IMR-90 (cell line): ENCODE measurements at regions not wholly inside any gene's neighbourhood (a gene's known extent, or its start where the extent isn't known, plus 50 kb on each side); places are given as distances from the start of the nearest gene placed in this dataset.

Experiments
- ATAC-seq: fragments of 200-7000 bp; cut with Tn5 transposase; 2 replicates; pipeline ENCODE4 v1.9.1; 2020; ENCODE audit warnings: low read depth, mild to moderate bottlenecking, moderate library complexity
- BruUV-seq: library from RNA; stranded (reverse); fragments of 400-500 nt; replicated peaks from 2 replicates; lab custom pipeline; 2021; lab: Mats Ljungman, UMichigan
- CTCF ChIA-PET: fragments of 300-600 bp; formaldehyde crosslinking; extraction: SDS; loops from one replicate; lab custom pipeline; 2021; ENCODE audit warnings: antibody characterized with exemption; lab: Yijun Ruan, JAX
- POLR2A ChIA-PET: fragments of 300-600 bp; sonication (Branson Sonifier 250); formaldehyde crosslinking; loops from one replicate; lab custom pipeline; 2022; ENCODE audit warnings: antibody characterized with exemption; ENCODE audit not compliant: unreplicated experiment; lab: Charles Lee
- DNase-seq: peaks from one replicate; pipeline ENCODE4 v3.0.0; 2013
- H2AFZ ChIP-seq: replicated peaks from 2 replicates; pipeline ENCODE3; 2013; ENCODE audit warnings: low read length, mild to moderate bottlenecking; ENCODE audit not compliant: poor library complexity
- H2AK5ac ChIP-seq: 2 replicates; pipeline ENCODE4 v1.6.1; 2013; ENCODE audit warnings: low read depth, low read length, inconsistent platforms
- H2AK9ac ChIP-seq: replicated peaks from 2 replicates; pipeline ENCODE3; 2013; ENCODE audit warnings: mild to moderate bottlenecking, low read depth, low read length, moderate library complexity; ENCODE audit not compliant: poor library complexity
- H2BK120ac ChIP-seq: 2 replicates; pipeline ENCODE4 v1.6.1; 2013; ENCODE audit warnings: low read depth, low read length, inconsistent platforms
- H2BK15ac ChIP-seq: 3 replicates; pipeline ENCODE4 v1.6.1; 2013; ENCODE audit warnings: low read depth, low read length, inconsistent platforms
- H2BK20ac ChIP-seq: 2 replicates; pipeline ENCODE4 v1.6.1; 2013; ENCODE audit warnings: low read depth, mild to moderate bottlenecking, inconsistent platforms, low read length, moderate library complexity
- H2BK5ac ChIP-seq: 2 replicates; pipeline ENCODE4 v1.6.1; 2013; ENCODE audit warnings: mild to moderate bottlenecking, low read depth, low read length, inconsistent platforms; ENCODE audit not compliant: poor library complexity, severe bottlenecking
- H3K14ac ChIP-seq: replicated peaks from 2 replicates; pipeline ENCODE4 v1.6.1; 2013; ENCODE audit warnings: low read depth, low read length, inconsistent platforms
- H3K18ac ChIP-seq: 2 replicates; pipeline ENCODE4 v1.6.1; 2013; ENCODE audit warnings: low read depth, low read length, control low read depth
- H3K23ac ChIP-seq: 2 replicates; pipeline ENCODE4 v1.6.1; 2013; ENCODE audit warnings: low read depth, low read length, inconsistent platforms
- H3K27ac ChIP-seq: 2 replicates; pipeline ENCODE4 v1.5.1; 2013; ENCODE audit warnings: mild to moderate bottlenecking, control low read depth, low read length; ENCODE audit not compliant: insufficient read depth
- H3K27me3 ChIP-seq: 2 replicates; pipeline ENCODE4 v1.6.1; 2013; ENCODE audit warnings: low read length; ENCODE audit not compliant: control insufficient read depth, insufficient read depth
- H3K36me3 ChIP-seq: 2 replicates; pipeline ENCODE4 v1.6.1; 2013; ENCODE audit warnings: low read length, mixed read lengths; ENCODE audit not compliant: control insufficient read depth, insufficient read depth
- H3K4ac ChIP-seq: 2 replicates; pipeline ENCODE4 v1.6.1; 2013; ENCODE audit warnings: low read depth, low read length, inconsistent platforms
- H3K4me1 ChIP-seq: 2 replicates; pipeline ENCODE4 v1.6.1; 2013; ENCODE audit warnings: low read length, mixed read lengths; ENCODE audit not compliant: control insufficient read depth, insufficient read depth
- H3K4me2 ChIP-seq: 2 replicates; pipeline ENCODE4 v1.6.1; 2013; ENCODE audit warnings: low read depth, mild to moderate bottlenecking, control low read depth, low read length, moderate library complexity
- H3K4me3 ChIP-seq: 2 replicates; pipeline ENCODE4 v1.5.1; 2013; ENCODE audit warnings: low read depth, mild to moderate bottlenecking, control low read depth, low read length, moderate library complexity; ENCODE audit not compliant: insufficient read depth
- H3K56ac ChIP-seq: 2 replicates; pipeline ENCODE4 v1.6.1; 2013; ENCODE audit warnings: low read length, inconsistent platforms; ENCODE audit not compliant: insufficient read depth; ENCODE audit errors: extremely low read depth
- H3K79me1 ChIP-seq, 2 experiments: 2 replicates each; pipeline ENCODE4 v1.6.1; 2013; ENCODE audit warnings: low read length in 2 of 2, inconsistent platforms in 1 of 2, low read depth in 1 of 2
- H3K9ac ChIP-seq: 2 replicates; pipeline ENCODE4 v1.6.1; 2013; ENCODE audit warnings: low read depth, low read length, control low read depth
- H3K9me1 ChIP-seq: 2 replicates; pipeline ENCODE4 v1.6.1; 2013; ENCODE audit warnings: low read length, inconsistent platforms; ENCODE audit not compliant: insufficient read depth
- H3K9me3 ChIP-seq: 2 replicates; pipeline ENCODE4 v1.6.1; 2013; ENCODE audit warnings: low read length; ENCODE audit not compliant: control insufficient read depth, insufficient read depth
- H4K20me1 ChIP-seq: 2 replicates; pipeline ENCODE4 v1.6.1; 2013; ENCODE audit warnings: low read length, inconsistent platforms; ENCODE audit not compliant: insufficient read depth
- H4K5ac ChIP-seq: 2 replicates; pipeline ENCODE4 v1.6.1; 2013; ENCODE audit warnings: mild to moderate bottlenecking, low read depth, low read length, control low read depth
- H4K8ac ChIP-seq, 2 experiments: 2 replicates each; pipeline ENCODE4 v1.6.1; 2013; ENCODE audit warnings: low read depth in 2 of 2, low read length in 2 of 2, control low read depth in 1 of 2, inconsistent platforms in 1 of 2
- H4K91ac ChIP-seq: 2 replicates; pipeline ENCODE4 v1.6.1; 2013; ENCODE audit warnings: low read depth, low read length, inconsistent platforms; ENCODE audit not compliant: insufficient read depth
- CEBPB ChIP-seq: IDR thresholded peaks from 2 replicates; pipeline ENCODE4 v1.6.1; 2012; ENCODE audit warnings: low read depth, low read length, improper control_type of control experiment
- MAZ ChIP-seq: IDR thresholded peaks from 2 replicates; pipeline ENCODE4 v1.6.1; 2012; ENCODE audit warnings: low read depth, mild to moderate bottlenecking, low read length, improper control_type of control experiment, moderate library complexity, borderline replicate concordance
- RAD21 ChIP-seq: IDR thresholded peaks from 2 replicates; pipeline ENCODE4 v1.6.1; 2012; ENCODE audit warnings: low read length, improper control_type of control experiment
- WGBS, 2 experiments: methylation state at CpG; one replicate each; pipeline versions ENCODE4 v1.1.5 to v1.1.7; 2013; ENCODE audit warnings: missing lambda C conversion rate in 2 of 2; ENCODE audit not compliant: insufficient read length in 1 of 2; ENCODE audit errors: extremely low coverage in 2 of 2; 5-methylcytosine and 5-hydroxymethylcytosine counted together
- dilution Hi-C: fragments of 300-500 bp; cut with HindIII; formaldehyde crosslinking; loops from one replicate; pipeline ENCODE4 v1.14.3; 2018; ENCODE audit warnings: low sequenced_read_pairs; ENCODE audit not compliant: unreplicated experiment
- in situ Hi-C: fragments of 300-500 bp; cut with MboI; formaldehyde crosslinking; loops from 3 replicates; pipeline ENCODE4 v1.14.3; 2019; ENCODE audit warnings: low sequenced_read_pairs, inconsistent platforms, mixed read lengths
- intact Hi-C: fragments of 100-400 bp; cut with micrococcal nuclease; formaldehyde crosslinking; loops from 2 replicates; pipeline ENCODE4 v1.10.0; 2022

DNA sequence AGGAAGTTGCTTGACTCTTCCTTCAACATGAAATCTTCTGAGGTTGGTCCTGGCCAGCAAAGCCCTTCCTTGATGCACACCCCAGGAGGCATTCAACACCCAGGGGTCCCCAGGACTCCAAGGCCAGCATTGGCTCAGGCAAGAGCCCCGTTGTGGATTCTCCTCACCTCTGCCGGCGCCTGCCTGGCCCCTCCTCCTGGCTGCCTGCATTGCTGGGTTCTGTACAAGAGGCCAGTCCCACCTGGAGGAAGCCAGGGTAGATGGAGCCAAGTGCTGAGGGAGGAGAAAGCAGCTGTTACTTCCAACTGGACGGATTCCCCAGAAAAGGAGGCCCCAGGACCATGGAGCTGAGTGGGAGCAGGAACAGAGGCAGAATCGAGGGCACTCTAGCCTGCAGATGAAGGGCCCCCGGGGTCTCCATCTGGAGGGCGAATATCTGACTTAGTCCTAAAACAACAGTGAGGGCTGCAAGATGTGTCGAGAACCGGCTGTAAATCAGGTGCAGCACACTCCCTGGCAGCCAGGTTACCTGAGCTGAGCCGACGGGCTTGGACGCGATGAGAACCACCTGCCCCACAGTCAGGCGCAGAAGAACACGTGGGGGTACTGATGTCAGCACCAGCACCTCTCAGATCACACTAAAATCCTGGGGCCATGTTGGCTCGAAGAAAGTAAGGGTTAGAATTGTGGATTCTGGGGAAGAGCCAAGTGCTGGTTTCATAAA lies 399.6 kb upstream of the SALL3 start:
- no peak overlapping the region for H3K4me3 ChIP-seq
- H3K18ac ChIP-seq = no peak overlapping the region
- H3K9me1 ChIP-seq = no peaks in the 10 kb centered on the region
- H4K8ac ChIP-seq = no peak overlapping the region
- POLR2A ChIA-PET = no interaction called here
- no peak overlapping the region for H3K23ac ChIP-seq
- H2AK9ac ChIP-seq = no peak overlapping the region
- CTCF ChIA-PET = no interaction called here
- no peaks in the 10 kb centered on the region for H4K20me1 ChIP-seq
- no peak overlapping the region for H2BK20ac ChIP-seq
- H2AK5ac ChIP-seq = no peak overlapping the region
- no peak overlapping the region for H2BK5ac ChIP-seq
- intact Hi-C loops (no loop called here), dilution Hi-C loops (no loop called here), in situ Hi-C loops (no loop called here)
- no peak overlapping the region for H2BK120ac ChIP-seq
- ATAC-seq = no peak
- DNase-seq = no peak
- no peaks in the 10 kb centered on the region for H3K36me3 ChIP-seq
- H2AFZ ChIP-seq = no peak overlapping the region
- no TSS peak for BruUV-seq
- H3K56ac ChIP-seq = no peak overlapping the region
- H3K14ac ChIP-seq = no peak overlapping the region
- no peak overlapping the region for H4K91ac ChIP-seq
- H3K27ac ChIP-seq = no peak overlapping the region
- H3K4me2 ChIP-seq = no peak overlapping the region
- no peaks in the 10 kb centered on the region for H3K4me1 ChIP-seq
- no peaks in the 10 kb centered on the region for H3K79me1 ChIP-seq
- no peak overlapping the region for H3K9ac ChIP-seq
- H3K9me3 ChIP-seq = peaks cover 52% of the 10 kb centered on the region
- 33% methylated on average over 4 of the region's 16 CpGs; no CpG with 5 or more reads in 1 of the 2 experiments for WGBS, 2 experiments
- no peak overlapping the region for H4K5ac ChIP-seq
- no peak for TF ChIP-seq RAD21
- TF ChIP-seq MAZ = no peak
- TF ChIP-seq CEBPB = no peak
- H3K4ac ChIP-seq = no peak overlapping the region
- no peaks in the 10 kb centered on the region for H3K27me3 ChIP-seq
- no peak overlapping the region for H2BK15ac ChIP-seq
